ENCODE measurements at regions not wholly inside any gene's neighbourhood (a gene's known extent, or its start where the extent isn't known, plus 50 kb on each side); places are given as distances from the start of the nearest gene placed in this dataset.

DNA sequence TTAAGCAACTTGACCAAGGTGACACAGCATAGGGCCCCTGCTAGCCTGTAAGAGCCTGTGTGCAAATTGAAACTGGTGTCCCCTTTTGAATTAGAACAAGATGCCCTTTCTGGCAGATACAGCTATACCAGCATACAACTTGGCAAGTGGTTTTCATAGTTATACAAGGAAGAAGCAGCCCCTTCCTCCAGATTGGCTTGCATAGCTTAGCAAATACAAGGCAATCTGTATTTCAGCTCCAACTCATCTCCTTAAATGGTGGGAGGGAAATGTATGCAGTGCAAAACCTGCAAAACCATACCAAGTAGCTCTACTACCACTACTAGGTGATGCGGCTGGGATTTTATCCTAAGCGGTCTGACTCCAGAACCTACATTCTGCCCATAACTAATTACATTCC lies 427.1 kb downstream of the HAPSTR1 start:
- TF ChIP-seq, protein P1, sequence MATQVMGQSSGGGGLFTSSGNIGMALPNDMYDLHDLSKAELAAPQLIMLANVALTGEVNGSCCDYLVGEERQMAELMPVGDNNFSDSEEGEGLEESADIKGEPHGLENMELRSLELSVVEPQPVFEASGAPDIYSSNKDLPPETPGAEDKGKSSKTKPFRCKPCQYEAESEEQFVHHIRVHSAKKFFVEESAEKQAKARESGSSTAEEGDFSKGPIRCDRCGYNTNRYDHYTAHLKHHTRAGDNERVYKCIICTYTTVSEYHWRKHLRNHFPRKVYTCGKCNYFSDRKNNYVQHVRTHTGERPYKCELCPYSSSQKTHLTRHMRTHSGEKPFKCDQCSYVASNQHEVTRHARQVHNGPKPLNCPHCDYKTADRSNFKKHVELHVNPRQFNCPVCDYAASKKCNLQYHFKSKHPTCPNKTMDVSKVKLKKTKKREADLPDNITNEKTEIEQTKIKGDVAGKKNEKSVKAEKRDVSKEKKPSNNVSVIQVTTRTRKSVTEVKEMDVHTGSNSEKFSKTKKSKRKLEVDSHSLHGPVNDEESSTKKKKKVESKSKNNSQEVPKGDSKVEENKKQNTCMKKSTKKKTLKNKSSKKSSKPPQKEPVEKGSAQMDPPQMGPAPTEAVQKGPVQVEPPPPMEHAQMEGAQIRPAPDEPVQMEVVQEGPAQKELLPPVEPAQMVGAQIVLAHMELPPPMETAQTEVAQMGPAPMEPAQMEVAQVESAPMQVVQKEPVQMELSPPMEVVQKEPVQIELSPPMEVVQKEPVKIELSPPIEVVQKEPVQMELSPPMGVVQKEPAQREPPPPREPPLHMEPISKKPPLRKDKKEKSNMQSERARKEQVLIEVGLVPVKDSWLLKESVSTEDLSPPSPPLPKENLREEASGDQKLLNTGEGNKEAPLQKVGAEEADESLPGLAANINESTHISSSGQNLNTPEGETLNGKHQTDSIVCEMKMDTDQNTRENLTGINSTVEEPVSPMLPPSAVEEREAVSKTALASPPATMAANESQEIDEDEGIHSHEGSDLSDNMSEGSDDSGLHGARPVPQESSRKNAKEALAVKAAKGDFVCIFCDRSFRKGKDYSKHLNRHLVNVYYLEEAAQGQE (IDR thresholded peaks at IDR 0.05), result no peak
- no peak for TF ChIP-seq FOXA1 (IDR thresholded peaks at IDR 0.05)
- TF ChIP-seq, protein P2, sequence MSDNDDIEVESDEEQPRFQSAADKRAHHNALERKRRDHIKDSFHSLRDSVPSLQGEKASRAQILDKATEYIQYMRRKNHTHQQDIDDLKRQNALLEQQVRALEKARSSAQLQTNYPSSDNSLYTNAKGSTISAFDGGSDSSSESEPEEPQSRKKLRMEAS (IDR thresholded peaks at IDR 0.05), result no peak
- no peak for TF ChIP-seq YY1 (IDR thresholded peaks at IDR 0.05)
- TF ChIP-seq, protein P3, sequence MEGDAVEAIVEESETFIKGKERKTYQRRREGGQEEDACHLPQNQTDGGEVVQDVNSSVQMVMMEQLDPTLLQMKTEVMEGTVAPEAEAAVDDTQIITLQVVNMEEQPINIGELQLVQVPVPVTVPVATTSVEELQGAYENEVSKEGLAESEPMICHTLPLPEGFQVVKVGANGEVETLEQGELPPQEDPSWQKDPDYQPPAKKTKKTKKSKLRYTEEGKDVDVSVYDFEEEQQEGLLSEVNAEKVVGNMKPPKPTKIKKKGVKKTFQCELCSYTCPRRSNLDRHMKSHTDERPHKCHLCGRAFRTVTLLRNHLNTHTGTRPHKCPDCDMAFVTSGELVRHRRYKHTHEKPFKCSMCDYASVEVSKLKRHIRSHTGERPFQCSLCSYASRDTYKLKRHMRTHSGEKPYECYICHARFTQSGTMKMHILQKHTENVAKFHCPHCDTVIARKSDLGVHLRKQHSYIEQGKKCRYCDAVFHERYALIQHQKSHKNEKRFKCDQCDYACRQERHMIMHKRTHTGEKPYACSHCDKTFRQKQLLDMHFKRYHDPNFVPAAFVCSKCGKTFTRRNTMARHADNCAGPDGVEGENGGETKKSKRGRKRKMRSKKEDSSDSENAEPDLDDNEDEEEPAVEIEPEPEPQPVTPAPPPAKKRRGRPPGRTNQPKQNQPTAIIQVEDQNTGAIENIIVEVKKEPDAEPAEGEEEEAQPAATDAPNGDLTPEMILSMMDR (IDR thresholded peaks at IDR 0.05; ENCODE audit: low read depth, low read length, missing input control), result no peak
- TF ChIP-seq JUND (IDR thresholded peaks at IDR 0.05), result no peak
- no peak for TF ChIP-seq TAF1 (conservative IDR thresholded peaks at IDR 0.05)
- no peak for TF ChIP-seq NR2F2 (IDR thresholded peaks at IDR 0.05)
- no peak for TF ChIP-seq FOXA2 (IDR thresholded peaks at IDR 0.05)
- TF ChIP-seq SP1 (IDR thresholded peaks at IDR 0.05), result no peak
- TF ChIP-seq GABPA (IDR thresholded peaks at IDR 0.05 in 1 of 2, conservative IDR thresholded peaks at IDR 0.05 in 1 of 2), result no peak

Measured in liver (tissue), 3 donors.